ENCODE measurements at regions not wholly inside any gene's neighbourhood (a gene's known extent, or its start where the extent isn't known, plus 50 kb on each side); places are given as distances from the start of the nearest gene placed in this dataset.

DNA sequence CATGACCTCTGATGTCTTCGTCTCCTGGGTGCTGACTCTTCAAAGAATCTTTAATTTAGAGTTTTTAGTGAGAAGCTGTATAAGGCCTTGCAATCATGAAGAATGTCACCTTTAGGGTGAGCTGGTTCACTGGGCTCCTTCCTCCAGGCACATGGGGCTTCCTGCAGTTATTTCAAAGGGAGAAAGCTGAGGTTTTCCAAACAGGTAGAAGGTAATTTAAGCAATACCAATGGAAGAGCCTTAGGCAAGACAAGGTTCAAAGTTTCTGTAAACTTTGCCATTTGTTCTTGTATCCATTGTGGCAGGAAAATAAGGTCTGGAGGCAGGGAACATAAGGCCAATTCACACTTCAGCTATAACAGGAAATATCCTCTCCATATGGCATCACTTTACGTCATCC is 88.0 kb upstream of the EIF5 start:
- TF ChIP-seq, protein P1, sequence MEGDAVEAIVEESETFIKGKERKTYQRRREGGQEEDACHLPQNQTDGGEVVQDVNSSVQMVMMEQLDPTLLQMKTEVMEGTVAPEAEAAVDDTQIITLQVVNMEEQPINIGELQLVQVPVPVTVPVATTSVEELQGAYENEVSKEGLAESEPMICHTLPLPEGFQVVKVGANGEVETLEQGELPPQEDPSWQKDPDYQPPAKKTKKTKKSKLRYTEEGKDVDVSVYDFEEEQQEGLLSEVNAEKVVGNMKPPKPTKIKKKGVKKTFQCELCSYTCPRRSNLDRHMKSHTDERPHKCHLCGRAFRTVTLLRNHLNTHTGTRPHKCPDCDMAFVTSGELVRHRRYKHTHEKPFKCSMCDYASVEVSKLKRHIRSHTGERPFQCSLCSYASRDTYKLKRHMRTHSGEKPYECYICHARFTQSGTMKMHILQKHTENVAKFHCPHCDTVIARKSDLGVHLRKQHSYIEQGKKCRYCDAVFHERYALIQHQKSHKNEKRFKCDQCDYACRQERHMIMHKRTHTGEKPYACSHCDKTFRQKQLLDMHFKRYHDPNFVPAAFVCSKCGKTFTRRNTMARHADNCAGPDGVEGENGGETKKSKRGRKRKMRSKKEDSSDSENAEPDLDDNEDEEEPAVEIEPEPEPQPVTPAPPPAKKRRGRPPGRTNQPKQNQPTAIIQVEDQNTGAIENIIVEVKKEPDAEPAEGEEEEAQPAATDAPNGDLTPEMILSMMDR (conservative IDR thresholded peaks at IDR 0.05; ENCODE audit: low read length): no peak
- TF ChIP-seq EZH2phosphoT487 (IDR thresholded peaks at IDR 0.05; ENCODE audit: borderline replicate concordance): no peak
- H2AFZ ChIP-seq (ENCODE audit: low read length): 0 out of 2 replicates have a peak overlapping the region, but pooled peaks have one; percentile 15
- H3K9me2 ChIP-seq (replicated peaks; ENCODE audit: low read depth, low read length): no peaks in the 10 kb centered on the region
- H3K4me2 ChIP-seq (ENCODE audit: low read depth, low read length, poor library complexity, severe bottlenecking): no peak overlapping the region
- no peak overlapping the region for H3K4me3 ChIP-seq (ENCODE audit: low read length, poor library complexity, severe bottlenecking)
- H3K27me3 ChIP-seq (ENCODE audit: insufficient read depth, low read length, poor library complexity, severe bottlenecking): no peaks in the 10 kb centered on the region
- H3K4me1 ChIP-seq (ENCODE audit: insufficient read depth, low read length, poor library complexity, severe bottlenecking): no peaks in the 10 kb centered on the region
- H3K9me3 ChIP-seq (ENCODE audit: insufficient read depth, low read depth, low read length): no peaks in the 10 kb centered on the region
- no peaks in the 10 kb centered on the region for H3K36me3 ChIP-seq (ENCODE audit: insufficient read depth, low read length)
- no peaks in the 10 kb centered on the region for H3F3A ChIP-seq (ENCODE audit: low read depth)
- no peak overlapping the region for H3K9ac ChIP-seq (ENCODE audit: low read depth, low read length, poor library complexity, severe bottlenecking)
- H4K20me1 ChIP-seq (ENCODE audit: insufficient read depth, low read length, poor library complexity, severe bottlenecking): no peaks in the 10 kb centered on the region
- no peaks in the 10 kb centered on the region for H3K79me2 ChIP-seq (ENCODE audit: insufficient read depth, low read length)

DNA sequence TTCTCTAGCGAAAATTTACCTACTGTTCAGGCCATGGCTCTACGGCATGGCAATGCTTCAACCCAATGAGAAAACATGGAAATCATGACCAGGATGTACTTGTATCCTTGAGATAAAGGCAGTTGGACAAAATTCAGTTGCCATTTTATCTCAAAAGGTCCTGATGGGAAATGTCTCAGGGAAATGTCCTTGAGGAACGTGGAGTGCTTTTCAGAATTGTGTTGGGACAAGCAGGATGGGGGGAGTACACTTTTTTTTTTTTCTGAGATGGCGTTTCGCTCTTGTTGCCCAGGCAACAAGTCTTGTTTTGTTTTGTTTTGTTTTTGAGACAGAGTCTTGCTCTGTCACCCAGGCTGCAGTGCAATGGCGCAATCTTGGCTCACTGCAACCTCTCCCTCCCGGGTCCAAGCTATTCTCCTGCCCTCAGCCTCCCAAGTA is 86.8 kb upstream of the EIF5 start:
- Histone ChIP-seq H3K27me3 (ENCODE audit: insufficient read depth, low read length, poor library complexity, severe bottlenecking) (no peaks in the 10 kb centered on the region), H3K4me1 (ENCODE audit: insufficient read depth, low read length, poor library complexity, severe bottlenecking) (no peaks in the 10 kb centered on the region), H3K4me3 (ENCODE audit: low read length, poor library complexity, severe bottlenecking) (no peak overlapping the region), H2AFZ (ENCODE audit: low read length) (no peak overlapping the region), H3K4me2 (ENCODE audit: low read depth, low read length, poor library complexity, severe bottlenecking) (no peak overlapping the region), H3K9me2 (replicated peaks; ENCODE audit: low read depth, low read length) (no peaks in the 10 kb centered on the region), H3K9ac (ENCODE audit: low read depth, low read length, poor library complexity, severe bottlenecking) (no peak overlapping the region), H3F3A (ENCODE audit: low read depth) (no peaks in the 10 kb centered on the region), H3K9me3 (ENCODE audit: insufficient read depth, low read depth, low read length) (no peaks in the 10 kb centered on the region), H3K36me3 (ENCODE audit: insufficient read depth, low read length) (no peaks in the 10 kb centered on the region), H3K79me2 (ENCODE audit: insufficient read depth, low read length) (no peaks in the 10 kb centered on the region), H4K20me1 (ENCODE audit: insufficient read depth, low read length, poor library complexity, severe bottlenecking) (no peaks in the 10 kb centered on the region)
- TF ChIP-seq, protein P1 (conservative IDR thresholded peaks at IDR 0.05; ENCODE audit: low read length): no peak

DNA sequence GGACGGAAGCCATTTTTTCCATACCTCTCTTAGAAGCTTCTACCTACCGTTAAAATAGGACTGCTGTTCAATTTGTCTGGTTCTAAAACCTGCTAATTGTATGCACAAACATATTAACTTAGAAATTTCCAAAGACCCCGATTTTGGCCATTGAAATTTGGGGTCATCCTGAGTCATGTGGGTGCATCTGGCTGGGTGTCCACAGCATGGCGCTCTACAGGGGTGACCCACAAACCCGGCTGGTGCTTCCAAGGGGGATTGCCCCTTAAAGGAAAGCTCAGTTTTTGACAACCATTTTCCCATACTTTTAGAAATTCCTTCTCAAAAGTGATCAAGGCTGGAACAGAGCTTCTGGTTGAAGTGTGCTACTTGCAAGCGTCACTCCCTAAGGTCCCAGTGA is 83.9 kb upstream of the EIF5 start:
- Histone ChIP-seq H4K20me1 (ENCODE audit: insufficient read depth, low read length, poor library complexity, severe bottlenecking) (no peaks in the 10 kb centered on the region), H3K36me3 (ENCODE audit: insufficient read depth, low read length) (no peaks in the 10 kb centered on the region), H2AFZ (ENCODE audit: low read length) (no peak overlapping the region), H3K4me2 (ENCODE audit: low read depth, low read length, poor library complexity, severe bottlenecking) (no peak overlapping the region), H3F3A (ENCODE audit: low read depth) (no peaks in the 10 kb centered on the region), H3K4me3 (ENCODE audit: low read length, poor library complexity, severe bottlenecking) (no peak overlapping the region), H3K79me2 (ENCODE audit: insufficient read depth, low read length) (no peaks in the 10 kb centered on the region), H3K9ac (ENCODE audit: low read depth, low read length, poor library complexity, severe bottlenecking) (no peak overlapping the region), H3K27me3 (ENCODE audit: insufficient read depth, low read length, poor library complexity, severe bottlenecking) (no peaks in the 10 kb centered on the region), H3K9me3 (ENCODE audit: insufficient read depth, low read depth, low read length) (no peaks in the 10 kb centered on the region), H3K4me1 (ENCODE audit: insufficient read depth, low read length, poor library complexity, severe bottlenecking) (no peaks in the 10 kb centered on the region), H3K9me2 (replicated peaks; ENCODE audit: low read depth, low read length) (no peaks in the 10 kb centered on the region)
- no peak for TF ChIP-seq EZH2phosphoT487 (IDR thresholded peaks at IDR 0.05; ENCODE audit: borderline replicate concordance)
- TF ChIP-seq, protein P1 (conservative IDR thresholded peaks at IDR 0.05; ENCODE audit: low read length): no peak
